GM15510 (cell line): ENCODE measurements at regions not wholly inside any gene's neighbourhood (a gene's known extent, or its start where the extent isn't known, plus 50 kb on each side); places are given as distances from the start of the nearest gene placed in this dataset.

Experiments used
- POLR2A ChIP-seq: IDR thresholded peaks from 3 replicates; pipeline ENCODE4 v1.6.1; 2011; ENCODE audit warnings: borderline replicate concordance; ENCODE audit not compliant: insufficient read length; ENCODE audit errors: extremely low read depth

DNA sequence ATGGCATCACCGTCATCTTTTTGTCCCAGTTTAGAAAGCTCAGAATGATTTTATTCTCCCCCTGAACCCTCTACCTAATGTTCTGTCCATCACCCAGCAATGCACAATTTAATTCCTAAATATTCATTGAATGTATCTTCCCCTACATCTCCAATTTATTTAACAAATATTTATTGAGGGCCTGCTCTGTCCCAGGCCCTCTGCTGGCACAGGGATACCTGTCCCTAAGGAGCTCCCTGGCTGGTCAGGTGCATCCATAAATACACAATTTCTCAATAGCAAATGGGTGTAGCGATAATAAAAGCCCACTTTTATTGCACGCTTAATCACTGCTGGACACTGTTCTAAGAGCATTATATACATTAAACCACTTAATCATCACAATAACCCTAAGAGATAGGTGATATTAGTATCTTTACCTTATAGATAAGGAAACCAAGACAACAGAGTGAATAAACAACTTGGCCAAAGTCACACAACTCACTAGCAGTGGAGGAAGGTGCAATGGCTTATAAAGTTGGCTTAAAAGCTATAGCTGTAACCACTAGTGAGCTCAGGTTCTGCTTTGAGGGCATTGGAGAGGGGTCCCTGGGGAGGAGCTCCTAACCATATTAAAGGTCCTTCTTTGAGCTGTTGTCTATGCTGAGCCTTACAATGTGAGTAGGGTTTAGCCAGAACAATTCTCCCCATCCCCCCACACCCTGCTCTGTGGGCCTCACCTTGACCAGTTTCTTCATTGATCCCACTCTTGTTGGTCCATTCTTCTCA is 126.3 kb upstream of the JUN start:
- TF ChIP-seq POLR2A, result no peak

DNA sequence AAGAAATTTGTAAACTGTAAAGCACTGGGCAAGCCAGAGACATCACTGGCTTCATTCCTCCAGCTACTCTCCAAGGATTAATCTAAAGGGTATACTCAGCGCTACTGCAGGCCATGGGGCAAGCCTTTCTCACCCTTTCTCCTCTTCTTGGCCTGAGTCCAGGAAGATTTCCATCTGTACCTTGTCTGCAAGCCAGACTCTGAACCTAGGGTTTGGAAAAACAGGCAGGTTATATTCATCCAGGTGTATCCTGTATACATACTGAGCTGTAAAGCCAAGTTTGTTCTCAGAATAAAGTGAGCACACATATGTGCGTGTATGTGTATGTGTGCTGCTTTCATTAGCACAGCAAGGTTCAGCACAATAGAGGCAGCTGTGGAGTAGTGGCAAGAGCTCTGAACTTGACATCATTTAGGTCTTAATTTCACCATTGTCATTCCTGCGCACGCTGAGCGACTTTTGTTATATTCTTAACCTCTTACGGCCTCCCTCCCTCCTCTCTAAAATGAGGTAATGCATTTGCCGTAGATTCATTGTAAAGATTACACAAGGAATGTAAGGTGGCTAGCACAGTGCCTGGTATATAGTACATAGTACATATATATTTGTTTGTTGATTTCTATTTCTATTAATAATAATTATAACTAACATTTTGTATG is 128.1 kb upstream of the JUN start:
- no peak for TF ChIP-seq POLR2A

DNA sequence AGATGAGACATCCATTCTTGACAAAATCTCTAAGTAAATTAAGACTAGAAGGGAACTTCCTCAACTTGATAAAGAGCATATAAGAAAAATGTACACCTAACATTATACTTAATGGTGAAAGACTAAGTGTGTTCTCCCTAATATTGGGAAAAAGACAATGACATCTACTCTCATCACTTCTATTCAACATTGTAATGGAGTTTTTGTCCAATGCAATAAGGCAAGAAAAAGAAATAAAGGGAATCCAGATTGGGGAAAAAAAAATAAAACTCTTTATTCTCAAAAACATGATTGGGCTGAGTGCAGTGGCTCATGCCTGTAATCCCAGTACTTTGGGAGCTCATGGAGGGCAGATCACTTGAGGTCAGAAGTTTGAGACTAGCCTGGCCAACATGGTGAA is 131.1 kb upstream of the JUN start:
- no peak for TF ChIP-seq POLR2A

DNA sequence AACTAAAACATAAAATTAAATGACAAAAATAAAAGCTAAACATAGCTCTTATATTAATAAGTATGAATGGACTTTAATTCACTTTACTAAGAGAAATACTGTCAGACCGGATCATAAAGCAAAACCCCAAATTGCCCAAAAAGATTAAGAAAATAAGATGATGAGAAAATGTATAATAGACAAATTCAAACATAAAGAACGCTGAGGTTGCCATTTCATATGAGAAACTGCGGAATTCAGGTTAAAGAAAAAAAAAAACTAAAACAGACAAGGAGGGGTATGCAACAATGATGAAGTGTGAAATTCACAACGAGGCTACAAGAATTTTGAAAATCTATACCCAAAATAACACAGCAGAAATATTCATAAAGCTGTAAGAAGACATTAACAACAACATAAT is 133.6 kb upstream of the JUN start:
- TF ChIP-seq POLR2A, result no peak

DNA sequence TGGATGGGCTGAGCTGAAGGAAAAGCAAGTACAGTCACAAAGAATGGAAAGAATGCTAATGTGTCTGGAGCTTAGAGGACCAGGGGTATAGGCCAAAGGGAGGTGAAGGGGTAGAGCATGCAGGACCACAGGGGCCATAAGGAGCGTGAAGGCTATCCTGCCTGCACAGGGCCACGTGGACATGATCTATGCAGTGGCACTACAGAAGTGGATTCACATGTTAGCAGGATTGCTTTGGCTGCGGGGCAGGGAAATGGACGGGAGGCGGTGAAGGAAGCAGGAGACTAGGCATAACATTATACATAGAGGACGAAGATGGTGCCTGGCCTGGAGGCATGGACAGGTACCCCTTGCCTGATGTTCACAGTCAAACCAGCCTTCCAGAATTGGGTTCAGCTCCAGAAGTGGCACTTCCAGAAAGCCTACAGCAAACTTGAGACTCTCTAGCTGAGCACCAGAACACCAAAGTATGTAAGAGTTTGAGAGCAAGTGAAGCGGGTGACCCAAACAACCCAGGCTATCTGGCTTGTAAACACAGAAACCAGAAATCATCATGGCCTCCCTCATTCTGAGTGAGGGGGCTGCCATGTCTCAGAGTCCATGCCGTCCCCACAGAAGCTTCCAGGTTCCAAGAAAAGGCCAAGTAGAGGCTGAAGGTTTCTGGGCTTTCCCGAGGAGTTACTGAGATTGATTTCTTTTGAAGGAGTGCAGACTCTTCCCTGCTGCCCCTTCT is 135.5 kb upstream of the JUN start:
- no peak for TF ChIP-seq POLR2A

DNA sequence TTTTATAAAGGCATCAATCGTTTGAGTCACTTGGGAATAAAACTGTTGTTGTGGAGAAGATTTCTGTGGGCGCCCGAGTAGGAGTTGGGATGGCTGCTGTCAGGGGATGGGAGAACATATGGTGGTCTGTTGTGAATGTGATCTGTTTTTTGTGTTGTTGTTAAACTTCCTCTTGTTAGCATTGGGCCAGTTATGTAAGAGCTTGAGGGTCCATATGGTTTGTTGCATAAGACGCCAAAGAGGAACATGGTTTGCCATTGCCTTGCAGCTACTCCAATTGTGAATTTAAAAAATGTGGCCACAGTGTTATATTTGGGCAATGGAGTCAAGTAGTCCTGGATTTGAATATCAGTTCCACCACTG is 136.1 kb upstream of the JUN start:
- TF ChIP-seq POLR2A, result no peak

DNA sequence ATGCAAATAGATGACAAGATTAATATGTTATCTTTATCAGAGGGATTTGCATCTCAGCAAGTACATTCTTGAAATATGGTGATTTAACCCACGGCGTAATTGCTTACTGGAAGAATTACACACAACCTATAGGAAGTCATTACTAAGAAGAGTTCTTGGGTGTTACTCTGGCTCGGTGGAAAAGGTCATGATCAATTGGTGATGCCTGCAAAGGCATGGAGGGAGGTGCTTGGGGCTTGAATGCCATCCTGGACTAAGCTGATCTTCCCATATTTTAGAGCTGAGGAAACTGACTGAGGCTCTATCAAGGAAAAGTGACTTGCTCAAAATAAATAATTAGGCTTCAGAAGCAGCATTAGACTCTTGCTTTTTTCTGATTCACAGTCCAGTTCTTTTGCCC is 137.5 kb upstream of the JUN start:
- no peak for TF ChIP-seq POLR2A

DNA sequence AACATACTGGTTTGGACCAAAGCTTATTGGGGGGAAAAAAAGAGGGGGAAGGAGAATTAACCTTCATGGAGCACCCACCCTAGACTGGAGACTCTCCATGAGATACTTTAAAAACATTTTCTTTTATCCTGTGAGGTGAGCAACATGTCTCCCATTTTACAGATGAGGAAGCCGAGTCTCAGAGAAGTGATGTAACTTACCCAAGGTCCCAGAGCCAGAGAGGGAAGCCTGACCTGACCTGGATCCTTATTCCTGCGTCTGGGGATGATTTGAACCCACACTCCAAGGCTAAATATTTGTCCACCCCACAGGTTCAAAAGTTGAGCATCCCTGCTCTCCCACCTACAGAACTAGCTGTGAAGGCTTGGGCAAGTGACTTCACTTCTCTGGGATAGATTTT is 137.9 kb upstream of the JUN start:
- no peak for TF ChIP-seq POLR2A

DNA sequence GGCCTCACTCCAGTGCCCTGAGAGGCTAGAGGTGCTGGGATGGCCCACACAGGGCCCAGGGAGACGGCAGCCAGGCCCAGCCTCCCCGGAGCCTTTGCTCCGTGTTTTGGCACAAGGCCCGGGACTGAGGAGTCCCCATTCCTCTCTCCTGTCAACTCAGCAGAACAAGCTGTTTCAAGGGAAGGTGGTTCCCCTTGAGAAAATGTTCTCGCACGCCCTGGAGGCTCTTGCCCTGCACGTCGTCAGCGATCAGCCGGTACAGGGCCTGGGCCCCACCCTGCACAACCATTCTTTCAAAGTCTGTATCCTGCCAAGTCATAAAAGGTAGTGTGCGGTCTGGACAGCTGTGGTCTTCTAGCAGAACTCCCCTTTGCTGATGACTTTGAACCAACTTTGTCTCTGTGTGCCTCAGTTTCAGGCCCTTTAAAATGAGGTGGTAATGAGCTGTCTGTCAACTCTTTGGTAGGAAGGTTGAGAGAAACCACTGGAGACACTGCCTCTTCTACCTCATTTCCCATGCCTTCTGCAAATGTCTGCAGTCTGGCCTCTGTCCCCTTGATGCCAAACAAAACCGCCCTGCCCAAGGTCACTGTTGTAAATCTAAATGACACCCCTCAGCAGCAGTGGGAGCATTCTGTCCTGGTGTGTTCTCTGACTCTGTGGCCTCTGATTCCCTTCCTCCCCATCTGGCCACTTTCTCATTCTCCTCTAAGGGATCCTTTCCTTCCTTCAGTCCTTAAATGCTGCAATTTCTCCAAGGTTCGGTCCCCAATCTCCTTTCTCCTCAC is 138.6 kb upstream of the JUN start:
- TF ChIP-seq POLR2A, result no peak

DNA sequence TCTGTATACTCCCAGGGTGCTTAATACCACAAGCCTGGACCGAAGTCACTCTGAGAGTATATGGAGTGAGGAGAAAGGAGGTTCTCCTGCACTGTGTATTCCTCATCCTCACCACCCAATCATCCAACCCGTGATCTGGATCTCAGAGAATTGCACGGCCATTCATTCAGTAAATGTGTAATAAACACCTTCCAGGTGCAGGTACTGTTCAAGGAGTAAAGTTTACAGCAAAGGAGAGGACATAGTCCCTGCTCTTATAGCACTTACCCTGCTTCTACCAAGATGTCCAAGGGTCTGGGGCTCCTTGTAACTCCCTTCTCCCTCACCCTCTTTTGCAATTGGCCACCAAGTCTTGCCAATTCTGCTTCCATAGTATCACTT is 139.2 kb upstream of the JUN start:
- TF ChIP-seq POLR2A, result no peak

DNA sequence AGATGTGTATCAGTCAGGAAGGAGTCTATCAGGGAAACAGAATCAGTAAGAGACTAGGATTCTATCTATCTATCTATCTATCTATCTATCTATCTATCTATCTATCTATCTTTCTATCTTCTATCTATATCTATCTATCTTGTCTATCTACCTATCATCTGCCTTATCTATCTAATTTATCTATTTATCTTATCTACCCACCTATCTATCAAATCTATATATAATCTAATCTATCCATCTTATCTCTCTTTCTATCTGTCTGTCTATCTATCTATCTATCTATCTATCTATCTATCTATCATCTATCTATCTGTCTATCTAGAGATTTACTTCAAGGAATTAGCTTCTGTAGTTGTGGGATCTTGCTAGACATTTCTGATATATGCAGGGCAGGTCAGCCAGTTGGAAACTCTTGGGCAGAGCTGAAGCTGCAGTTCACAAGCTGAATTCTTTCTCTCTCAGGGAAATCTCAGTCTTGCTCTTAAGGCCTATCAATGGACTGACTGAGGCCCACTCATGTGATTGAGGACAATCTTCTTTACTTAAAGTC is 140.2 kb upstream of the JUN start:
- TF ChIP-seq POLR2A, result no peak

DNA sequence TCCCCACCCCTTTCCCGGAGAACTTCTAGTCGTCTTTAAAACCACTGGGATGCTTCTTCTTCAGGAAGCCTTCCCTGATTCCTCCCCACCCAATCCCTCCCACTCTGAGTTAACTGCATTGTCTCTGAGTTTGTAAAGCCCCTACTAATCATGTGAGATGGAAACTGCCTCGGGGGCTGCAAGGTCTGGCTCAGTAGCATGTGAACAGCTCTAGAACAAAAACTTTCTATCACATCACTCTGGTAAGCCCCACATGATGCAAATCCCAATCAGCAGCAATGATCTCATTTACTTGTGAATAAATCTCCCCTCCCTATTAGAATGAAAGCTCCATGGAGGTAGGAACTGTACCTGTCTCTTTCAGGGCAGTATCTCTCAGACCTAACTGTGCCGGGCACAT is 141.0 kb upstream of the JUN start:
- TF ChIP-seq POLR2A, result no peak

DNA sequence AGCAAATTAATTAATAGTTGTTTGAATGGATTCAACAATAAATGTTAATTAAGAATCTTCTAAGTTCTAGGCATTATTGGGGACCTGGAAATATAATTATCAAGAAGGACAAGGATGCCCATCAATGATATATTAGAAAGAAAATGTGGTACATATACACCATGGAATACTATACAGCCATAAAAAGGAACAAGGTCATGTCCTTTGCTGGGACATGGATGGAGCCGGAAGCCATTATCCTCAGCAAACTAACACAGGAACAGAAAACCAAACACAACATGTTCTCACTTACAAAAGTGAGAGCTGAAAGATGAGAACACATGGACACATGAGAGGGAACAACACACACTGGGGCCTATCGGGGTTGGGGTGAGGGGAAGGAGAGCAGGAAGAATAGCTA is 141.4 kb upstream of the JUN start:
- TF ChIP-seq POLR2A, result no peak

DNA sequence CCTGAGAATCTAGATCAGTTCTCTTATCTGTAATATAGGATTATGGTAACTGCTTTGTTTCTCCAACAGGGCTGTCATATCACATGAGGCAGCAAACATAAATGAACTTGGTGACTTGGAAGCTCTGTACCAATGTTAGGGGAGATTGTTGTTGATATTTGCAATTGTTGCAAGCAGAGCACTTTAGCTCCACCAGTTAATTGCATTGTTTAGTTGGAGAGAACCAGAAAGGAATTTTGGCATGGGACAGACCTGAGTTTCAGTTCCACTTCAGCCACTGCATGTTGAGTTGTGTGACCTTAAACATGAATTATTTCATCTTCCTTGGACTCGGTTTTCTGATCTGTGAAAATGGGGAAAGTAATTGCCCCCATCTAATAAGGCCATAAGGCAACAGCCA is 142.3 kb upstream of the JUN start:
- no peak for TF ChIP-seq POLR2A
